IPS-NIHi11 (cell line): ENCODE measurements at regions not wholly inside any gene's neighbourhood (a gene's known extent, or its start where the extent isn't known, plus 50 kb on each side); places are given as distances from the start of the nearest gene placed in this dataset.
"Not testable (repeated sequence)": the region's sequence is repeated elsewhere in the genome, so short reads cannot be mapped to it uniquely, and the experiment has no call there.

Experiments used
- DNase-seq: peaks from one replicate; pipeline ENCODE4 v3.0.0; 2012; ENCODE audit warnings: mixed read lengths, low spot score

GRCh38 chr13:112174476-112175110 lies 107.6 kb downstream of the SOX1 start:
- no peak for DNase-seq

GRCh38 chr13:112175162-112176075 lies 108.5 kb downstream of the SOX1 start:
- no peak for DNase-seq

GRCh38 chr13:112176141-112177119 lies 109.5 kb downstream of the SOX1 start:
- DNase-seq: not testable (repeated sequence)

GRCh38 chr13:112177450-112178288 lies 110.7 kb downstream of the SOX1 start:
- DNase-seq: no peak

- no peak for DNase-seq
Measured at GRCh38 chr13:112178769-112179168, 111.8 kb downstream of the SOX1 start.

GRCh38 chr13:112179421-112179820 lies 112.5 kb downstream of the SOX1 start:
- DNase-seq: no peak

- no peak for DNase-seq
Measured at GRCh38 chr13:112179995-112180394, 113.0 kb downstream of the SOX1 start.

GRCh38 chr13:112181336-112182067 lies 114.6 kb downstream of the SOX1 start:
- DNase-seq: no peak

- DNase-seq: no peak
Measured at GRCh38 chr13:112182251-112182650, 115.3 kb downstream of the SOX1 start.

- DNase-seq: no peak
Measured at GRCh38 chr13:112182846-112183531, 116.0 kb downstream of the SOX1 start.

GRCh38 chr13:112183532-112184090 lies 116.7 kb downstream of the SOX1 start:
- DNase-seq: no peak

- DNase-seq: no peak
Measured at GRCh38 chr13:112184261-112184660, 117.3 kb downstream of the SOX1 start.

- DNase-seq: no peak
Measured at GRCh38 chr13:112184851-112185371, 118.0 kb downstream of the SOX1 start.

GRCh38 chr13:112185466-112185865 lies 118.5 kb downstream of the SOX1 start:
- DNase-seq: no peak

GRCh38 chr13:112186091-112186490 lies 119.1 kb downstream of the SOX1 start:
- DNase-seq: no peak

- DNase-seq: no peak
Measured at GRCh38 chr13:112187527-112188297, 120.8 kb downstream of the SOX1 start.

- no peak for DNase-seq
Measured at GRCh38 chr13:112188298-112188610, 121.3 kb downstream of the SOX1 start.

- no peak for DNase-seq
Measured at GRCh38 chr13:112193463-112194166, 126.7 kb downstream of the SOX1 start.
